GM12878 (cell line): ENCODE measurements at regions not wholly inside any gene's neighbourhood (a gene's known extent, or its start where the extent isn't known, plus 50 kb on each side); places are given as distances from the start of the nearest gene placed in this dataset.

ENCODE experiments used
- ATAC-seq: fragments of 200-7000 bp; cut with Tn5 transposase; 3 replicates; pipeline ENCODE4 v1.9.1; 2020; ENCODE audit warnings: mild to moderate bottlenecking, moderate library complexity
- BruUV-seq: library from RNA; stranded (reverse); fragments of 400-500 nt; replicated peaks from 2 replicates; lab custom pipeline; 2021; lab: Mats Ljungman, UMichigan
- CTCF ChIA-PET: fragments of 300-600 bp; sonication (Branson Sonifier 250); formaldehyde crosslinking; extraction: SDS; loops from one replicate; lab custom pipeline; 2021; ENCODE audit warnings: inconsistent platforms; lab: Yijun Ruan, JAX
- POLR2A ChIA-PET: fragments of 350-600 bp; formaldehyde crosslinking; extraction: SDS; loops from one replicate; lab custom pipeline; 2021; ENCODE audit warnings: inconsistent platforms; lab: Charles Lee
- RAD21 ChIA-PET: fragments of 300-600 bp; sonication (Branson Sonifier 250); formaldehyde crosslinking; loops from one replicate; lab custom pipeline; 2023; ENCODE audit warnings: antibody characterized with exemption; ENCODE audit not compliant: unreplicated experiment; lab: Charles Lee
- SMC1A ChIA-PET: fragments of 300-600 bp; sonication (Branson Sonifier 250); formaldehyde crosslinking; loops from one replicate; lab custom pipeline; 2023; ENCODE audit not compliant: unreplicated experiment, uncharacterized antibody; lab: Charles Lee
- DNase-seq: peaks from one replicate; pipeline ENCODE4 v3.0.0-alpha.2; 2011; ENCODE audit warnings: low read depth, low spot score
- FAIRE-seq: peaks from 3 replicates; lab custom pipeline; 2011; peaks lifted over from hg19 to GRCh38; lab: Jason Lieb, UNC
- H2AFZ ChIP-seq: 2 replicates; pipeline ENCODE4 v1.6.0; 2011; ENCODE audit warnings: low read depth, low read length, control low read depth; ENCODE audit not compliant: control insufficient read depth
- H3K27ac ChIP-seq: 2 replicates; pipeline ENCODE4 v1.5.1; 2011; ENCODE audit warnings: control low read depth; ENCODE audit not compliant: control insufficient read depth, insufficient read depth
- H3K27me3 ChIP-seq, 2 experiments: replicated peaks in 1 of 2; 2 replicates each; pipeline versions ENCODE4 v1.6.0 to v1.6.1; 2011; ENCODE audit warnings: low read length in 1 of 2; ENCODE audit not compliant: control insufficient read depth in 2 of 2, insufficient read depth in 2 of 2
- H3K36me3 ChIP-seq, 2 experiments: 2 replicates each; pipeline ENCODE4 v1.5.1; 2011; ENCODE audit warnings: low read length in 1 of 2; ENCODE audit not compliant: control insufficient read depth in 2 of 2, insufficient read depth in 2 of 2
- H3K4me1 ChIP-seq: 2 replicates; pipeline ENCODE4 v1.6.1; 2011; ENCODE audit warnings: mild to moderate bottlenecking, low read length, moderate library complexity, mixed read lengths; ENCODE audit not compliant: control insufficient read depth, insufficient read depth
- H3K4me2 ChIP-seq: 2 replicates; pipeline ENCODE4 v1.6.0; 2011; ENCODE audit warnings: control low read depth; ENCODE audit not compliant: control insufficient read depth, insufficient read depth
- H3K4me3 ChIP-seq: fragments of 200-600 bp; sonication (generic); 2 replicates; pipeline ENCODE4 v1.5.1; 2016
- H3K79me2 ChIP-seq: 2 replicates; pipeline ENCODE4 v1.6.0; 2011; ENCODE audit warnings: low read length; ENCODE audit not compliant: control insufficient read depth, insufficient read depth
- H3K9ac ChIP-seq: 2 replicates; pipeline ENCODE4 v1.8.0; 2011; ENCODE audit warnings: low read length, control low read depth, mixed read lengths; ENCODE audit not compliant: control insufficient read depth, insufficient read depth
- H3K9me3 ChIP-seq: replicated peaks from 3 replicates; pipeline ENCODE4 v1.5.1; 2011; ENCODE audit warnings: mild to moderate bottlenecking, low read length; ENCODE audit not compliant: control insufficient read depth, insufficient read depth
- H4K20me1 ChIP-seq: 2 replicates; pipeline ENCODE4 v1.6.0; 2011; ENCODE audit not compliant: control insufficient read depth, insufficient read depth
- MTA3 ChIP-seq: IDR thresholded peaks from 2 replicates; pipeline ENCODE4 v1.6.1; 2012; ENCODE audit warnings: low read length, inconsistent platforms, borderline replicate concordance
- PBX3 ChIP-seq: IDR thresholded peaks from 2 replicates; pipeline ENCODE4 v1.6.1; 2011; ENCODE audit warnings: mild to moderate bottlenecking, low read depth, low read length, moderate library complexity; ENCODE audit not compliant: insufficient replicate concordance
- WGBS: methylation state at CpG from one replicate; pipeline ENCODE4 v1.1.6; 2016; ENCODE audit warnings: low lambda C conversion rate; ENCODE audit not compliant: insufficient replicate concordance, insufficient coverage; ENCODE audit errors: missing lambda C conversion rate; 5-methylcytosine and 5-hydroxymethylcytosine counted together
- in situ Hi-C: fragments of 300-500 bp; cut with MboI; formaldehyde crosslinking; loops from 9 replicates; pipeline ENCODE4 v1.14.3; 2018; ENCODE audit warnings: mixed read lengths
- intact Hi-C: fragments of 100-400 bp; cut with micrococcal nuclease; formaldehyde crosslinking; loops from one replicate; pipeline ENCODE4 v1.14.2; 2022; ENCODE audit not compliant: unreplicated experiment

GRCh38 chr2:64749446-64749845, 95.7 kb upstream of the SERTAD2 start:
- DNase-seq, result no peak
- 0 out of 2 replicates have a peak, but pooled peaks cover 3% of the 10 kb centered on the region for H3K4me1 ChIP-seq
- peak overlapping the region; percentile 91 for H3K9ac ChIP-seq
- no peak for ATAC-seq
- ChIA-PET SMC1A (interaction anchor here (0.8 to 35.8 kb wide), 13 partner anchors 8 to 224 kb away, joined by 3 to 945 read pairs (median 7); partner anchors contain the start of gene SERTAD2), POLR2A (interaction anchor here (0.6 to 8.4 kb wide), 24 partner anchors 9 to 225 kb away, joined by 3 to 195 read pairs (median 6); partner anchors contain the start of gene SERTAD2), CTCF (interaction anchor here (0.7 to 14.2 kb wide), 24 partner anchors 12 to 227 kb away, joined by 3 to 153 read pairs (median 4); partner anchors contain the start of gene SERTAD2), RAD21 (interaction anchor here (0.6 to 15.2 kb wide), 20 partner anchors 8 to 226 kb away, joined by 3 to 514 read pairs (median 9); partner anchors contain the start of genes AFTPH and SERTAD2)
- peak overlapping the region; percentile 87 for H3K4me2 ChIP-seq
- BruUV-seq, result TSS peak; percentile 59
- TF ChIP-seq PBX3 (no peak), MTA3 (0 out of 2 replicates have a peak, but pooled peaks have one; percentile 35)
- H3K4me3 ChIP-seq, result peak overlapping the region; percentile 98
- peak overlapping the region; percentile 92 for H3K27ac ChIP-seq
- peaks cover 62% of the 10 kb centered on the region for H3K79me2 ChIP-seq
- no peaks in the 10 kb centered on the region for H3K36me3 ChIP-seq
- H3K27me3 ChIP-seq, result no peaks in the 10 kb centered on the region
- 1% methylated on average over 4 of the region's 4 CpGs for WGBS
- no peak for FAIRE-seq
- intact Hi-C loops, result loop anchor here (2.0 kb wide), 1 partner anchor 51 kb away; no protein-coding TSS in a partner anchor
- no peaks in the 10 kb centered on the region for H3K9me3 ChIP-seq
- H2AFZ ChIP-seq, result peak overlapping the region; percentile 75; the same call in 1 of the 2 replicates
- no peaks in the 10 kb centered on the region for H4K20me1 ChIP-seq
- in situ Hi-C loops, result no loop called here
